DMS 273 (cell line): ENCODE measurements at regions not wholly inside any gene's neighbourhood (a gene's known extent, or its start where the extent isn't known, plus 50 kb on each side); places are given as distances from the start of the nearest gene placed in this dataset.
A peak's percentile ranks its signal among the peaks of the same experiment; 100 is the strongest.
"Not testable (repeated sequence)": the region's sequence is repeated elsewhere in the genome, so short reads cannot be mapped to it uniquely, and the experiment has no call there.

Source experiments
- DNase-seq: peaks from one replicate; lab custom pipeline; 2025; ENCODE audit not compliant: unreplicated experiment; lab: John Stamatoyannopoulos, UW

GRCh38 chr15:87727073-87727472 lies 529.5 kb downstream of the NTRK3 start:
- DNase-seq, result no peak

DNA sequence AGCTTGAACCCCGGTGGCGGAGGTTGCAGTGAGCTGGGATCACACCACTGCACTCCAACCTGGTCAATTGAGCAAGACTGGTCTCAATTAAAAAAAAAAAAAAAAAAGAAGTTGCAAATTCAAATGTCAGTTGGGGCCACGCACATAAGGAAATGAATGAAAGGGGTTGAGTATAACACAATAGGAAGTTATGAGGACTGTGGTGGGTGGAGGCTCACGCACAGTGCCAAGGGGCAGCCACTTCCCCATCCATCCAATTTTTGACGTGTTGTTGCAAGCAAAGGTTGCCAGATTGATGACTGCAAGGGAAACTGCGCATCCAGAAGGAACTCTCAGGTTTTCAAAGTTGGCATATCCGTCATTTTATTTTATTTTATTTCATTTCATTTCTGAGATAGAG lies 532.2 kb downstream of the NTRK3 start:
- no peak for DNase-seq

- DNase-seq, result no peak
These were observed 533.4 kb downstream of the NTRK3 start for GRCh38 chr15:87722941-87723691.

- no peak for DNase-seq
These were observed 536.3 kb downstream of the NTRK3 start for GRCh38 chr15:87720235-87720634.

- DNase-seq, result no peak
These were observed 540.1 kb downstream of the NTRK3 start for GRCh38 chr15:87716422-87716821.

DNA sequence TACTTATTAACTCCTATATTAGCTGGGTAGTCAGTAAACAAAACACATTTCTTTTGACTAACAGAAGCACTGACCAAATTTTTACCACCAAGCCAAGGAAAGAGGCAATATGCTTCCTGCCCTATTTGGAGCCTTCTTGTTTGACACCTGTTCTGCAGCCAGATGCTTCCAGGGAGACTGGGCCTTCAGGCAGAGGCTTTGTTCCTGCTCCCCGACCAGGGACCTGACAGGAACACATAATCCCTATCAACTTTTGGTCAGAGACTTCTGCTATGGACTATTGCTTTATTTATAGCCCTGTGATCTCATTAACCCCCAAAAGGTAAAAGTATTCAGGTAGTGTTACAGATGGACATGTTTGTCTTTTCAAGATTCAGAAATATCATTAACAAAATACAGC lies 541.3 kb downstream of the NTRK3 start:
- no peak for DNase-seq

GRCh38 chr15:87713475-87713879 lies 543.1 kb downstream of the NTRK3 start:
- DNase-seq, result no peak

DNA sequence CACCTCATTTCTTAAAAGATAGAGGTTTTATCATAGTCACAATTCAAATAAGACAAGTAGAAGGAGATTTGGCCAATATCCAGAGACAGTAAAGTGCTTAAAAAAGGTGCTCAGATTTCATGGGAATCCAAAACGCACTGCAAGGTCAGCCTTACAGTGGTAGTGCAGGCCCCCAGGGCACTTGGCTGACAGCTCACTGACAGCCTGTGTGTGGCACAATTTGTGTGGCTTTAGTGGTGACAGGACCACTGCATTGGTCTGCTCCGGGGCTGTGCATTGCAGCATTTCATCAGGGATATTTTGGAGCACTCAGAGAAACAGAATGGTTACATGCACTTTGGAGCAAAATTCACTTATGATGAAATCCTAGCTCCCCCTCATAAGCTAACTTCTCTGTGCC lies 544.3 kb downstream of the NTRK3 start:
- no peak for DNase-seq

DNA sequence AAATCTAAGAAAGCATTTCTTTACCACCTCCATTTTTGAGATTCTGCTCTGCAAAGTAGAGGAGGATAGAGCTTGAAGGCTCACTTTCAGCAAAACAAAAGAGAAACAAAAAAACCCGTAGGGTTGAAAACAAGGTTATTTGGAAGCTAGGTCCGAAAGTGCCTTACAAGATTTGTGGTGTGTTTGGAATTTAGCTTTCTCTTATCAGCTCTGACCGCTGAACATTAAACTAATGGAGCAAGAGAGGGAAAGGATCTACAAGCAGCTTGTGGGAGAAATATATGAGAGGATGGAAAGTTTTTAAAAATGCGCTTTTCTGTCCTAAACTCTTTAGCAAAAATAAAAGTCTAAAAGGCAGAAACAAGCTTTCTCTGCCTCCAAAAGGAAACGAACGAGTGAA lies 545.5 kb downstream of the NTRK3 start:
- no peak for DNase-seq

GRCh38 chr15:87710406-87710805 lies 546.1 kb downstream of the NTRK3 start:
- DNase-seq, result no peak

DNA sequence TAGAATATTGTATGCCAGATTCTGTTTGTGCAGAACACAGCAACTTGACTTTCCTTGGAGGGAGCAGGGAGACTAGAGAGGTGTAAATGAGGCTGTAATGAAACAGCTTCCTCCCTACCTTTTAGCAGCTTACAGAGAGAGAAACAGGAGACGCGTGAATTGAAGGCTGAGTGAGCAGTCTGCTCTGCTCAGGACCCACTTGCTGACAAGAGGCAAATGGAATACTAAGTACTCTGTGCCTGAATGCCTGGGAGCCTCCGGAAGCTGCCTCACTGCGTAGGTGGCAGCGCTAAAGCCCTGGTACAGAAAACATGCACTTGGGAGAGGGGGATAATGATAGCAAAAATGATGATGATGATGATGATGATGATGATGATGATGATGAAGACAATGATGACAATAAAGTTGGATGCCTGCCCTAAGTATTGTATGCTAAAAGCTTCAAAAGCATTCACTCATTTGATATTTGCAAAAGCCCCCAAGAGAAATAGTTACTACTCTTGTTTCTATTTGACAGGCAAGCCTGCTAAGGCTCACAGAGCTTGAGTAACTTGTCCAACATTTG lies 548.9 kb downstream of the NTRK3 start:
- no peak for DNase-seq

DNA sequence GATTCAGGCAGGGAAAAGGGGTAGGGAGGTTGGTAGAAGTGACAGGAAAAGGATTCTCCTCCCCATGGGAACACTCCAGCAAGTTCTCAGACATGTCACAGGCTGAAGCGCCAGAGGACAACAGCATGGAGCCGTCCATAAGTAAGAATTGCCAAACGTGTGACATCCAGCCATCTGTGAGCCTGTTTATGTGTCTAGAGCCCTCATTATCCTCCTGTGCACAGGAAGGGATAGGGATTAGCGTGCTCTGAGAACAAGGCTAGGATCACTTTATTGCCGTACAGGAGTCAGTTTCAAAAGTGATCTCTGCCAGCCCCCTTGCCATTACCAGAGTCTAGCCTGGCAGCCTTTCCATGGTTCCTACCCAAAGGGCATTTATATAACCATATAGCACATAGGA lies 549.5 kb downstream of the NTRK3 start:
- DNase-seq, result no peak

- DNase-seq, result no peak
These were observed 550.5 kb downstream of the NTRK3 start for GRCh38 chr15:87706001-87706400.

DNA sequence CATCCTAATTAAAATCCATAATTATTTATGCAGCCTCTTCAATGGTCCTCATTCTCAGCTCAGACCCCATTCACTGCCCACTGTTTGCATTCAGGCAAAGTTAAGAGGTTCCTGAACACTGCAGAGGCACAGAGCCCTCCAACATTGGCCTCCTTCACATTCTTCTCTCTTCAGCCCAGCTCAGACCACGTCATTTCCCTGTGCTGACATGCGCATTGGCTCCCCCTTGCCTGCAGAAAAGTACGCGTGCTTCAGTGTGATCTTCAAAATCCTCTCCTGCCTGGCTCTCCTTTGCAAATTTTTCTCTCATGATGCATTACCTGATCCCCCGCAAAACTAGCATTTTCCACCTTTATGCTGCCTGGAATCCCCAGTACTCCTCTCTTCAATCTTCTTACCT lies 552.3 kb downstream of the NTRK3 start:
- DNase-seq, result no peak

DNA sequence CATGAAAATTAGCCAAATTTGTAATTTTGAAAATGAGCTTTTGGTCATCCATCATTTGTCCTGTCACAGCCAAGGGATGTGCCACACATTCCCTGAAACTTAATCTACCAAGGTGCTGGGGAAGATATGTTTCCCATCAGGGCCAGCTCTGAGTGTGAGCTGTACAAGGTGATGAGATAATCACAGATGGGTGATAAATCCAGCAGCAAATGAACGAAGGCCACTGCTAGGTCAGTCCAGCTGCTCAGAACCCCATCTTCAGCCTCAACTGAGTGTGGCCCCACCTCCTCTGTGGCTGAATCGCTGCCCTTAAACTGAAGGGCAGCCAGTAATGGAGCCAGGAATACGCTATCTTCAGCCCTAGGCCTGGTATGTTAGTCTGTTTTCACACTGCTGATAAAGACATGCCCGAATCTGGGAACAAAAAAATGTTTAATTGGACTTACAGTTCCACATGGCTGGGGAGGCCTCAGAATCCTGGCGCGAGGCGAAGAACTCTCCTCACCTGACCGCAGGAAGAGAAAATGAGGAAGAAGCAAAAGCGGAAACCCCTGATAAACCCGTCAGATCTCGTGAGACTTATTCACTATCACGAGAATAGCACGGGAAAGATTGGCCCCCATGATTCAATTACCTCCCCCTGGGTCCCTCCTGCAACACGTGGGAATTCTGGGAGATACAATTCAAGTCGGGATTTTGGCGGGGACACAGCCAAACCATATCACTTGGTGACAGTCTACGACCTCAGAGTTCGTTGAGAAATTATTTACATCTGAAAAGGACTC lies 553.0 kb downstream of the NTRK3 start:
- DNase-seq, result no peak

GRCh38 chr15:87702270-87702669 lies 554.3 kb downstream of the NTRK3 start:
- no peak for DNase-seq

- not testable (repeated sequence) for DNase-seq
These were observed 558.1 kb downstream of the NTRK3 start for GRCh38 chr15:87698467-87698866.

GRCh38 chr15:87689716-87690115 lies 566.8 kb downstream of the NTRK3 start:
- no peak for DNase-seq

DNA sequence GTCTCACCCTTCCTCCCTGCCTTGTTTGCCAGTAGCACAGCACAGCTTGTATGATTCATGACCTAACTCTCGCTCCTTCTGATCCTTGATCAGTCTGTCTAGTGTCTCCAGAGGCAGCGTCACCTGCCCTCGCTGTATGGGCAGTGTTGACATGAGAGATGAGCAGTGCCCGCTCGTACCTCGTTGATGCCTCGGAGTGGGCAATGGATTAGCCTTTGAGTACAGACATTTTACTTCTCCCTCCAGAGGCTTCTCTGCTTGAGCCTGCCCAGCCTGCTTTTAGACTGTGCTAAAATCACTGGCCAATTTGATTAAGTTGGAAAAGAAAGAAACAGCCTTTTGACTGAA lies 569.0 kb downstream of the NTRK3 start:
- DNase-seq, result no peak

DNA sequence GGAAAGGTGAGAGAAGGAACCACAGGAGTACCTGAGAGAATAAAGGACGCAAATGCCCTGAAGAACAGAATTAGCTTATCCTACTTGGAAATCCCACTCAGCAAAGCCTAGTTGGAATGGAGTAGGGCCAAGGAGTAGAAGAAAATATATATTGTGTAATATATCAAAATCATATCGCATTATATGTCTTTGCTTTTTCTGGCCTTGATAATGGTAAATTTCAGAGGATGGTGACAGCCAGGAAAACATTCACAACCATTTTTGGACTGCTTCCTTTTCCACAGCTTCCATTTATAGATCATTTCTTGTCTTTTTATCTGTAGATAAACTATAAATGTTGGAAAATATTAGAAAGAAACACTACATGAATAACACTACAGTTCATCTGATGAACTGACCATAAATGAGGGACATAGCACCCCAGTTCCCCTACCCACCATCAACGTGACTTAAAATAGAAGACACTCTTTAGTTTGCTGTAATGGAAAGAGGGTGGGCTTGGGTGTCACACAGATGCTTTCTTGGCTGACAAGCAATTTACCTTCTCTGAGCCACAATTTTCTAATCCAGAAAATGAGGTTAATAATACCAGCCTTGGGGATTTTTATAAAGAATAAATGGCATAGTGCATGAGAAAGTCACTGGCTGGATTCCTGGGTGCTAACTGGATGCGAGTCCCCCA lies 569.6 kb downstream of the NTRK3 start:
- no peak for DNase-seq

DNA sequence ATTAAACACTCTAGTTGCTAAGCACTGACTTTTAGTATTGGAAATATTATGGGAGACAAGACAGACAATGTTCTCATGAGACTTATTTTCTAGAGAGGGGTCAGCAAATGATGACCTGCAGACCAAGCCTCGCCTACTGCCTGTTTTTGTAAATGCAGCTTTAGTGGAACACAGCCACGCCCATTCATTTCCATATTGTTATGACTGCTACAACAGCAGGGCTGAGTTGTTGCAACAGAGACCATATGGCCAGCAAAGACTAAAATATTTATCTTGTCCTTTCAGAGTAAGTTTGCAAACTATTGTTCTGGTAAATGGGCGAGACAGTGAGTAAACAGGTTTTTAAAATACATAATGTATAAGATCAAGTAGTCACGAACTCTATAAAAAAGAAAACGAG lies 570.2 kb downstream of the NTRK3 start:
- DNase-seq, result peak; percentile 61

DNA sequence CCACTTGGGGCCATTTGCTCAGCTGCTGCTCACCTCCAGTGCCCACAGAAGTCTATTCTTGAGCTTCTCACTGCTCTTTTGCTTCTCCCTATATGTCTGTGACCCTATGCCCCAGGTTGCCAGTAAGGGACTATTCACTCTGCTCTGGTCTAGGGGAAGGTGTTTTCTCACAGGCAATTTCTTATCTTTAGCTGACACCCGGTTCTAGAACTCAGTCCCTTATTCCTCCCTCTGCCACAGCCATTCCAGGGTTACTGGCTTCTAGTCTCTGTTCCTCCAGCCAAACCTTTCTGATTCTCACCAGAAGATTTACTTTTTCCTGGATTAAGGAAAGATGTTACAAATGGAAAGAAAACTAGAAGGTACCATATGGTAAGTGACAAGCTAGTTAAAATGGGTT lies 574.0 kb downstream of the NTRK3 start:
- no peak for DNase-seq
